ENCODE measurements at regions not wholly inside any gene's neighbourhood (a gene's known extent, or its start where the extent isn't known, plus 50 kb on each side); places are given as distances from the start of the nearest gene placed in this dataset.

DNA sequence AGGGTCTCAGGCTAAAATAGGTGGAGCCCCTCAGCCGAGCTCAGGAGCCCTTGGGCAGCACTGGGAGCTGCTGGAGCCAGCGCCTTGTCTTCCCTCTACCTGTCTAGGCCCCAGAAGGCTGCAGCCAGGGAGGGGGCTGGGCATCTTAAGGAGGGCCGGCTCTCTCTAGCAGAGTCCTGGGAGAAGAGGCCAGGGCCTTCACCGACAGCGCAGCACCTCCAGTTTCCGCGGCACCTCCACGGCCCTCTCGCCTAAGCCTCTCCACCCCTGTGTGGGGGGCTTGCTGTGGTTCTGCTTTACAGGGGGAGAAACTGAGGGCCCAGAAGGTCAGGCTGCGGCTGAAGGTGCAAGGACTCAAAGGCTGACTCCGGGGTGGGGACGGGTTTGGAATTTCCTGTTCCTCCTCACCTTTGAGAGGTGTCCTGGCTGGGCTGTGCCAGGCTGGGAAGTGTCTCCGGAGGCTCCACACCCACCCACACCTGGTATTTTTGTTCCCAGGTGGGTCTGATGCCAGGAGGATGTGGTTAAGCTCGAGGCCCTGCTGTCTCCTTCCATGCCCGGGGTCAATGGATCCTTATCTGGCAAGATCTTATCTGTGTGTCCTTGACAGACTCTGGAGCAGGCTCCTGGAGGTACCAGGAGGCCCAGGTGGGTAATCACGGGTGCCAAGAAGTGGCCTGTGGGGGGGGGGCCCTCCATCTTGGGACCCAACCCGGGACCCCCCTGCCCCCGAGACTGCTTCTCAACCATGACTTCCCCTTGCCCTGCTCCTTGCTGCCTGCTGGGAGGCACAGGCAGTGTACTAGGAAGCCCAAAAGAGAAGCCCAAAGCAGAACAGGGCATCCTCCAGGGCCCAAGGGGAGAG, 95.3 kb upstream of the FGF3 start (continued):
- no peak for TF ChIP-seq ZSCAN30 (CRISPR knock-in tag; IDR thresholded peaks at IDR 0.05)
- no peak for TF ChIP-seq ZFP37 (CRISPR knock-in tag; IDR thresholded peaks at IDR 0.05; ENCODE audit: borderline replicate concordance)
- TF ChIP-seq ZSCAN20 (CRISPR knock-in tag; IDR thresholded peaks at IDR 0.05; ENCODE audit: borderline replicate concordance): no peak
- TF ChIP-seq ZNF232 (CRISPR knock-in tag; IDR thresholded peaks at IDR 0.05; ENCODE audit: borderline replicate concordance): no peak
- no peak for TF ChIP-seq MTERF4 (CRISPR knock-in tag; IDR thresholded peaks at IDR 0.05)

DNA sequence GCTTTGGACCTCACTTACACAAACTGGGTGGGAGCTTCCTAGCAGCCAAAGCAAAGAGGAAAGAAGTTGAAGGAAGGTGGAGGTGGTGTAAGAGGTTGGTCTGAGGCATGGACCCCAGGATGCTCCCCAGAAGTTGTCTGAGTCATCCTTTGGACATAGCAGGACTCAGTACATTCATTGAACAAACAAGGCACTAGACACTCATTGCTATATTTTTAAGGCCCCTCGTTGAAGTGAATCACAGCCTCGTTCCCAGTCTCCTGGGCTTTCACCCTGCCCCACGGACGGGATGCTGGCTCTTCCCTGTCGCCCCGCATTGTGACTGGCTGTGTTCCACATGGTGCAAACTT, 95.9 kb upstream of the FGF3 start:
- WGBS (ENCODE audit: low lambda C conversion rate): 10% methylated on average over 5 of the region's 6 CpGs
- no peaks in the 10 kb centered on the region for H3K79me2 ChIP-seq (ENCODE audit: insufficient read depth, low read length)
- no peaks in the 10 kb centered on the region for H3K4me1 ChIP-seq (ENCODE audit: insufficient read depth, low read length)
- H3K4me2 ChIP-seq (ENCODE audit: low read depth, low read length): no peak overlapping the region
- ChIA-PET POLR2A (no interaction called here), CTCF (ENCODE audit: low intra/inter-chr PET ratio, low total read pairs) (interaction anchor here (0.8 to 2.2 kb wide), 4 partner anchors 168 to 281 kb away, joined by 4 to 11 read pairs (median 6); no protein-coding TSS in a partner anchor)
- no peak overlapping the region for H3K9ac ChIP-seq (ENCODE audit: insufficient read depth, low read depth, low read length)
- no peak overlapping the region for H3K4me3 ChIP-seq (replicated peaks in 1 of 3; ENCODE audit: insufficient read depth in 1 of 3, low read depth in 2 of 3, low read length in 3 of 3)
- 0 out of 2 replicates have a peak, but pooled peaks cover 3% of the 10 kb centered on the region for H4K20me1 ChIP-seq (ENCODE audit: insufficient read depth, low read length)
- peaks cover 1 to 21% of the 10 kb centered on the region in 2 experiments; a peak in 4 of 5 replicates for H3K27me3 ChIP-seq (ENCODE audit: control insufficient read depth in 1 of 2, insufficient read depth in 2 of 2, low read length in 2 of 2)
- H3K36me3 ChIP-seq (replicated peaks in 1 of 2; ENCODE audit: control insufficient read depth in 1 of 2, insufficient read depth in 2 of 2, low read length in 2 of 2): no peaks in the 10 kb centered on the region
- no peak for DNase-seq (ENCODE audit: low spot score)
- no peak for FAIRE-seq
- ATAC-seq: no peak
- intact Hi-C loops (cut with micrococcal nuclease; ENCODE audit: unreplicated experiment) (loop anchor here (1.0 kb wide), 1 partner anchor 276 kb away; no protein-coding TSS in a partner anchor), in situ Hi-C loops (cut with HindIII; ENCODE audit: extremely low pct_ligation_motif_present, low pct_unique_long_range_greater_than_20kb) (no loop called here)
- BruUV-seq (replicated peaks): no TSS peak
- H3K9me3 ChIP-seq (ENCODE audit: low read length): no peaks in the 10 kb centered on the region
- TF ChIP-seq, protein P1, sequence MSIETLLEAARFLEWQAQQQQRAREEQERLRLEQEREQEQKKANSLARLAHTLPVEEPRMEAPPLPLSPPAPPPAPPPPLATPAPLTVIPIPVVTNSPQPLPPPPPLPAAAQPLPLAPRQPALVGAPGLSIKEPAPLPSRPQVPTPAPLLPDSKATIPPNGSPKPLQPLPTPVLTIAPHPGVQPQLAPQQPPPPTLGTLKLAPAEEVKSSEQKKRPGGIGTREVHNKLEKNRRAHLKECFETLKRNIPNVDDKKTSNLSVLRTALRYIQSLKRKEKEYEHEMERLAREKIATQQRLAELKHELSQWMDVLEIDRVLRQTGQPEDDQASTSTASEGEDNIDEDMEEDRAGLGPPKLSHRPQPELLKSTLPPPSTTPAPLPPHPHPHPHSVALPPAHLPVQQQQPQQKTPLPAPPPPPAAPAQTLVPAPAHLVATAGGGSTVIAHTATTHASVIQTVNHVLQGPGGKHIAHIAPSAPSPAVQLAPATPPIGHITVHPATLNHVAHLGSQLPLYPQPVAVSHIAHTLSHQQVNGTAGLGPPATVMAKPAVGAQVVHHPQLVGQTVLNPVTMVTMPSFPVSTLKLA (IDR thresholded peaks at IDR 0.05): no peak
- TF ChIP-seq DPF2 (CRISPR knock-in tag; IDR thresholded peaks at IDR 0.05; ENCODE audit: borderline replicate concordance, low read depth) (no peak), HNRNPLL (IDR thresholded peaks at IDR 0.05; ENCODE audit: low read depth, low read length, poor library complexity, severe bottlenecking) (no peak), ZNF552 (CRISPR knock-in tag; IDR thresholded peaks at IDR 0.05; ENCODE audit: borderline replicate concordance) (no peak), PTBP1 (IDR thresholded peaks at IDR 0.05; ENCODE audit: low read depth, low read length, poor library complexity, severe bottlenecking) (no peak), ATF3 (CRISPR knock-in tag; IDR thresholded peaks at IDR 0.05) (no peak), SIX4 (CRISPR knock-in tag; IDR thresholded peaks at IDR 0.05) (no peak), SRSF4 (IDR thresholded peaks at IDR 0.05; ENCODE audit: low read depth, low read length, poor library complexity, severe bottlenecking) (no peak), IRF2 (CRISPR knock-in tag; IDR thresholded peaks at IDR 0.05) (no peak), ZNF33A (CRISPR knock-in tag; IDR thresholded peaks at IDR 0.05; ENCODE audit: borderline replicate concordance) (no peak), CCDC6 (CRISPR knock-in tag; IDR thresholded peaks at IDR 0.05) (no peak), PRMT3 (CRISPR knock-in tag; IDR thresholded peaks at IDR 0.05; ENCODE audit: borderline replicate concordance, low read depth) (no peak), SP2 (CRISPR knock-in tag; IDR thresholded peaks at IDR 0.05) (no peak), MXD4 (CRISPR knock-in tag; IDR thresholded peaks at IDR 0.05) (no peak), ZNF251 (CRISPR knock-in tag; IDR thresholded peaks at IDR 0.05) (no peak), HNF4A (CRISPR knock-in tag; IDR thresholded peaks at IDR 0.05) (no peak), NFYB (CRISPR knock-in tag; IDR thresholded peaks at IDR 0.05) (no peak)
- no peak overlapping the region for H2AFZ ChIP-seq (ENCODE audit: low read length)
- H3K27ac ChIP-seq (ENCODE audit: extremely low read length, insufficient read depth, low read length): no peak overlapping the region

All from HepG2 (cell line).